K562 (cell line): ENCODE measurements at regions not wholly inside any gene's neighbourhood (a gene's known extent, or its start where the extent isn't known, plus 50 kb on each side); places are given as distances from the start of the nearest gene placed in this dataset.

Experiments used
- ATAC-seq: fragments of 200-7000 bp; cut with Tn5 transposase; 3 replicates; pipeline ENCODE4 v1.9.1; 2020; ENCODE audit warnings: moderate library complexity
- BruUV-seq: library from RNA; stranded (reverse); fragments of 400-500 nt; replicated peaks from 2 replicates; lab custom pipeline; 2021; lab: Mats Ljungman, UMichigan
- CTCF ChIA-PET: fragments of 300-600 bp; formaldehyde crosslinking; extraction: SDS; loops from one replicate; lab custom pipeline; 2021; ENCODE audit warnings: low intra/inter-chr PET ratio; lab: Yijun Ruan, JAX
- POLR2A ChIA-PET: fragments of 300-600, 350-650 bp; sonication (Branson Sonifier 250); formaldehyde crosslinking; extraction: SDS; loops from one replicate; lab custom pipeline; 2021; ENCODE audit warnings: antibody characterized with exemption, inconsistent platforms; lab: Yijun Ruan, JAX
- DNase-seq, 4 experiments: peaks; one replicate each; pipeline versions ENCODE4 v3.0.0 to v3.0.0-alpha.2; 2011 to 2018; ENCODE audit warnings: low spot score in 3 of 4, mixed read lengths in 3 of 4; ENCODE audit errors: extremely low read depth in 1 of 4
- FAIRE-seq: peaks from 2 replicates; lab custom pipeline; 2011; peaks lifted over from hg19 to GRCh38; lab: Jason Lieb, UNC
- H2AFZ ChIP-seq: 2 replicates; pipeline ENCODE4 v1.6.0; 2011; ENCODE audit warnings: low read depth, low read length, control low read depth, inconsistent platforms
- H3K27ac ChIP-seq: fragments of 200-600 bp; 3 replicates; pipeline ENCODE4 v1.8.0; 2011; ENCODE audit warnings: low read depth, mild to moderate bottlenecking, control low read depth, inconsistent platforms, low read length, moderate library complexity, mixed read lengths; ENCODE audit errors: extremely low read depth
- H3K27me3 ChIP-seq, 2 experiments: fragments of 300-600 bp in 1 of 2; 2 replicates in 1 of 2; 3 replicates in 1 of 2; pipeline versions ENCODE4 v1.6.0 to v1.8.0; 2011; ENCODE audit warnings: inconsistent platforms in 2 of 2, low read length in 2 of 2, mild to moderate bottlenecking in 1 of 2, mixed read lengths in 1 of 2, moderate library complexity in 1 of 2; ENCODE audit not compliant: control insufficient read depth in 2 of 2, insufficient read depth in 2 of 2
- H3K36me3 ChIP-seq: fragments of 300-600 bp; 3 replicates; pipeline ENCODE4 v1.8.0; 2011; ENCODE audit warnings: mild to moderate bottlenecking, low read length, inconsistent platforms; ENCODE audit not compliant: control insufficient read depth, insufficient read depth
- H3K4me1 ChIP-seq, 2 experiments: fragments of 200-600 bp in 1 of 2; replicated peaks in 1 of 2; 2 replicates in 1 of 2; 3 replicates in 1 of 2; pipeline versions ENCODE4 v1.5.1 to v1.8.0; 2011; ENCODE audit warnings: inconsistent platforms in 2 of 2, low read length in 2 of 2, mild to moderate bottlenecking in 1 of 2, mixed read lengths in 1 of 2, moderate library complexity in 1 of 2; ENCODE audit not compliant: control insufficient read depth in 2 of 2, insufficient read depth in 2 of 2
- H3K4me2 ChIP-seq: 2 replicates; pipeline ENCODE4 v1.6.1; 2011; ENCODE audit warnings: low read length, control low read depth, inconsistent platforms, mixed read lengths; ENCODE audit not compliant: insufficient read depth
- H3K4me3 ChIP-seq: fragments of 200-600 bp; sonication (generic), shearing (Covaris generic); 2 replicates; pipeline ENCODE4 v1.5.1; 2016; ENCODE audit warnings: control low read depth, inconsistent platforms
- H3K79me2 ChIP-seq: fragments of 200-600 bp; 3 replicates; pipeline ENCODE4 v1.8.0; 2011; ENCODE audit warnings: low read length, inconsistent platforms; ENCODE audit not compliant: control insufficient read depth, insufficient read depth
- H3K9ac ChIP-seq, 2 experiments: 2 replicates each; pipeline versions ENCODE4 v1.6.0 to v1.6.1; 2011; ENCODE audit warnings: low read depth in 2 of 2, low read length in 2 of 2, control low read depth in 1 of 2, inconsistent platforms in 1 of 2, mild to moderate bottlenecking in 1 of 2, mixed read lengths in 1 of 2; ENCODE audit not compliant: insufficient read depth in 1 of 2
- H3K9me1 ChIP-seq: one replicate; pipeline ENCODE4 v1.6.0; 2011; ENCODE audit warnings: inconsistent platforms, mild to moderate bottlenecking, low read length, moderate library complexity; ENCODE audit not compliant: control insufficient read depth, insufficient read depth
- H3K9me3 ChIP-seq: replicated peaks from 2 replicates; pipeline ENCODE4 v1.5.1; 2011; ENCODE audit warnings: low read depth, low read length, inconsistent platforms; ENCODE audit not compliant: control insufficient read depth, insufficient read depth
- H4K20me1 ChIP-seq: replicated peaks from 2 replicates; pipeline ENCODE4 v1.6.1; 2011; ENCODE audit warnings: low read length, inconsistent platforms, mixed read lengths; ENCODE audit not compliant: control insufficient read depth, insufficient read depth
- FOXP4 ChIP-seq: sonication (generic); formaldehyde crosslinking; IDR thresholded peaks from 2 replicates; pipeline ENCODE4 v1.8.0; 2022; ENCODE audit warnings: mild to moderate bottlenecking, missing genetic modification reagents, borderline replicate concordance
- HDAC8 ChIP-seq: fragments of 450-650 bp; IDR thresholded peaks from 2 replicates; pipeline ENCODE4 v1.6.1; 2016; ENCODE audit warnings: mild to moderate bottlenecking, missing genetic modification characterization, moderate library complexity, missing compliant biosample characterization
- MAFF ChIP-seq: IDR thresholded peaks from 2 replicates; pipeline ENCODE4 v1.6.1; 2012; ENCODE audit warnings: low read length, improper control_type of control experiment
- MAFK ChIP-seq: IDR thresholded peaks from 2 replicates; pipeline ENCODE4 v1.6.1; 2011; ENCODE audit warnings: low read length, improper control_type of control experiment
- PHF20 ChIP-seq: fragments of 450-650 bp; IDR thresholded peaks from 2 replicates; pipeline ENCODE4 v1.6.1; 2018; ENCODE audit not compliant: partially characterized antibody
- ZNF316 ChIP-seq: fragments of 450-650 bp; IDR thresholded peaks from 2 replicates; pipeline ENCODE4 v1.6.1; 2016
- WGBS: fragments of 100-300 bp; shearing (Covaris generic); methylation state at CpG from one replicate; pipeline ENCODE4 v1.1.6; 2016; ENCODE audit warnings: low coverage, mixed read lengths; ENCODE audit not compliant: insufficient coverage; ENCODE audit errors: missing lambda C conversion rate; 5-methylcytosine and 5-hydroxymethylcytosine counted together
- in situ Hi-C: fragments of 300-500 bp; cut with MboI; formaldehyde crosslinking; loops from 4 replicates; pipeline ENCODE4 v1.15.0; 2018; ENCODE audit warnings: inconsistent platforms, mixed read lengths
- intact Hi-C: fragments of 100-400 bp; cut with micrococcal nuclease; formaldehyde crosslinking; loops from 2 replicates; pipeline ENCODE4 v1.14.2; 2022

- no TSS peak for BruUV-seq
Measured at GRCh38 chr4:176607807-176608206, 184.9 kb downstream of the VEGFC start.

More at GRCh38 chr4:176607807-176608206, 184.9 kb downstream of the VEGFC start:
- no peaks in the 10 kb centered on the region for H3K9me1 ChIP-seq
- intact Hi-C loops (no loop called here), in situ Hi-C loops (no loop called here)
- no peaks in the 10 kb centered on the region for H3K9me3 ChIP-seq
- ATAC-seq (no peak), FAIRE-seq (no peak), DNase-seq (no peak)
- POLR2A ChIA-PET: no interaction called here
- no peak overlapping the region for H3K9ac ChIP-seq
- CTCF ChIA-PET: no interaction called here
- H3K4me2 ChIP-seq: no peak overlapping the region
- no peaks in the 10 kb centered on the region for H3K36me3 ChIP-seq
- H4K20me1 ChIP-seq: no peaks in the 10 kb centered on the region
- no peaks in the 10 kb centered on the region for H3K79me2 ChIP-seq
- no peak overlapping the region for H2AFZ ChIP-seq
- H3K27me3 ChIP-seq: no peaks in the 10 kb centered on the region
- 0% methylated on average over 11 of the region's 11 CpGs for WGBS
- H3K4me3 ChIP-seq: no peak overlapping the region
- no peaks in the 10 kb centered on the region for H3K4me1 ChIP-seq
- H3K27ac ChIP-seq: no peak overlapping the region
- TF ChIP-seq MAFF (peak; percentile 34; the same call in 1 of the 2 replicates), HDAC8 (tag) (no peak), ZNF316 (peak; percentile 26; the same call in 1 of the 2 replicates), MAFK (peak; percentile 49), FOXP4 (CRISPR knock-in tag) (no peak), PHF20 (no peak)
